Gastroesophageal sphincter (tissue), 4 donors: ENCODE measurements at regions not wholly inside any gene's neighbourhood (a gene's known extent, or its start where the extent isn't known, plus 50 kb on each side); places are given as distances from the start of the nearest gene placed in this dataset.
"Not testable (repeated sequence)": the region's sequence is repeated elsewhere in the genome, so short reads cannot be mapped to it uniquely, and the experiment has no call there.

ENCODE experiments used
- ATAC-seq: fragments of 150-250 bp; one replicate; pipeline ENCODE4 v1.9.1; 2016; ENCODE audit warnings: mild to moderate bottlenecking, moderate library complexity
- H3K27ac ChIP-seq, 4 donors: fragments of 200-600 bp; sonication (generic) in 3 of 4; 1 replicate in 3 of 4; 2 replicates in 1 of 4; pipeline ENCODE4 v1.5.1; 2016 to 2019
- H3K27me3 ChIP-seq: fragments of 200-600 bp; sonication (generic); one replicate; pipeline ENCODE4 v1.5.1; 2019
- H3K36me3 ChIP-seq, 2 donors: fragments of 200-600 bp; sonication (generic); one replicate each; pipeline ENCODE4 v1.5.1; 2019; ENCODE audit warnings: control low read depth in 1 of 2
- H3K4me1 ChIP-seq, 3 donors: fragments of 200-600 bp; sonication (generic); 1 replicate in 2 of 3; 2 replicates in 1 of 3; pipeline ENCODE4 v1.5.1; 2016 to 2019; ENCODE audit warnings: control low read depth in 2 of 3
- H3K4me3 ChIP-seq, 2 donors: fragments of 200-600 bp; sonication (generic); one replicate each; pipeline ENCODE4 v1.5.1; 2019; ENCODE audit warnings: mild to moderate bottlenecking in 1 of 2, moderate library complexity in 1 of 2
- H3K9me3 ChIP-seq, 3 donors: fragments of 200-600 bp; sonication (generic); one replicate each; pipeline ENCODE4 v1.5.1; 2017 to 2019; ENCODE audit warnings: control low read depth in 2 of 3
- CTCF ChIP-seq, 4 experiments: fragments of 200-600 bp in 2 of 4; fragments of 450-650 bp in 2 of 4; sonication (generic) in 1 of 4; IDR thresholded peaks; one replicate each; pipeline ENCODE4 v1.5.1; 2017 to 2019; ENCODE audit warnings: antibody characterized with exemption in 4 of 4, mild to moderate bottlenecking in 2 of 4, moderate library complexity in 2 of 4
- EP300 ChIP-seq: sonication (generic); formaldehyde crosslinking; IDR thresholded peaks from one replicate; pipeline ENCODE4 v1.6.1; 2017; ENCODE audit warnings: antibody characterized with exemption, mild to moderate bottlenecking
- POLR2A ChIP-seq, 2 donors: fragments of 450-650 bp; IDR thresholded peaks; one replicate each; pipeline ENCODE4 v1.6.1; 2017; ENCODE audit warnings: antibody characterized with exemption in 2 of 2, mild to moderate bottlenecking in 2 of 2, moderate library complexity in 1 of 2
- POLR2AphosphoS5 ChIP-seq: sonication (generic); formaldehyde crosslinking; IDR thresholded peaks from one replicate; pipeline ENCODE4 v1.6.1; 2017; ENCODE audit warnings: antibody characterized with exemption
- WGBS, 2 donors: methylation state at CpG; one replicate each; pipeline ENCODE4 v1.1.5; 2018; ENCODE audit warnings: low coverage in 1 of 2; 5-methylcytosine and 5-hydroxymethylcytosine counted together

GRCh38 chr3:27607370-27607769 lies 114.8 kb downstream of the EOMES start:
- H3K9me3 ChIP-seq, result no peaks in the 10 kb centered on the region
- H3K4me1 ChIP-seq, result peaks cover 0 to 5% (median 0%) of the 10 kb centered on the region in 3 donors
- TF ChIP-seq CTCF (IDR thresholded peaks at IDR 0.05) (no peak), EP300 (no peak), POLR2A (IDR thresholded peaks at IDR 0.05) (no peak), POLR2AphosphoS5 (no peak)
- no peak for ATAC-seq
- H3K27me3 ChIP-seq, result no peaks in the 10 kb centered on the region
- H3K36me3 ChIP-seq, result no peaks in the 10 kb centered on the region
- H3K27ac ChIP-seq, result no peak overlapping the region
- 82 to 96% methylated on average over 1 of the region's 1 CpG for WGBS, 2 donors
- no peak overlapping the region for H3K4me3 ChIP-seq

- H3K27me3 ChIP-seq, result no peaks in the 10 kb centered on the region
- H3K4me3 ChIP-seq, result no peak overlapping the region
- no peak overlapping the region for H3K27ac ChIP-seq
- H3K4me1 ChIP-seq, result peaks cover 0 to 5% (median 0%) of the 10 kb centered on the region in 3 donors
- WGBS, 2 donors, result 83 to 86% methylated on average over 1 to 3 of the region's 3 CpGs
- TF ChIP-seq POLR2AphosphoS5 (no peak), CTCF (IDR thresholded peaks at IDR 0.05) (no peak), EP300 (no peak), POLR2A (IDR thresholded peaks at IDR 0.05) (no peak)
- no peak for ATAC-seq
- H3K9me3 ChIP-seq, result no peaks in the 10 kb centered on the region
- no peaks in the 10 kb centered on the region for H3K36me3 ChIP-seq
Measured at GRCh38 chr3:27606537-27606936, 115.6 kb downstream of the EOMES start.

GRCh38 chr3:27601311-27601710 lies 117.1 kb upstream of the SLC4A7 start:
- H3K9me3 ChIP-seq, H3K27ac ChIP-seq, H3K27me3 ChIP-seq, ATAC-seq, H3K4me1 ChIP-seq, H3K36me3 ChIP-seq, H3K4me3 ChIP-seq: not testable (repeated sequence)
- WGBS, 2 donors, result 100% methylated on average over 2 to 3 of the region's 3 CpGs

GRCh38 chr3:27599741-27600140 lies 115.6 kb upstream of the SLC4A7 start:
- not testable (repeated sequence) for ATAC-seq, H3K9me3 ChIP-seq, H3K27ac ChIP-seq, H3K4me3 ChIP-seq, H3K36me3 ChIP-seq, H3K27me3 ChIP-seq
- 81% methylated on average over 5 of the region's 7 CpGs; no CpG with 5 or more reads in 1 of the 2 donors for WGBS, 2 donors
- H3K4me1 ChIP-seq, result peaks cover 0 to 14% (median 0%) of the 10 kb centered on the region in 3 donors

- Histone ChIP-seq H3K9me3 (peaks cover 0 to 6% (median 0%) of the 10 kb centered on the region in 3 donors), H3K4me3 (no peak overlapping the region), H3K4me1 (peaks cover 0 to 30% (median 0%) of the 10 kb centered on the region in 3 donors), H3K27ac (no peak overlapping the region), H3K36me3 (no peaks in the 10 kb centered on the region), H3K27me3 (no peaks in the 10 kb centered on the region)
- ATAC-seq, result no peak
- TF ChIP-seq CTCF (IDR thresholded peaks at IDR 0.05), result no peak
- TF ChIP-seq POLR2A (IDR thresholded peaks at IDR 0.05), result no peak
- no peak for TF ChIP-seq EP300
- TF ChIP-seq POLR2AphosphoS5, result no peak
- no CpG with 5 or more reads among the region's 1 CpG for WGBS, 2 donors
Measured at GRCh38 chr3:27596921-27597320, 112.7 kb upstream of the SLC4A7 start.

GRCh38 chr3:27596334-27596841 lies 112.2 kb upstream of the SLC4A7 start:
- TF ChIP-seq POLR2AphosphoS5 (no peak), POLR2A (IDR thresholded peaks at IDR 0.05) (no peak), EP300 (no peak), CTCF (IDR thresholded peaks at IDR 0.05) (no peak)
- H3K4me1 ChIP-seq, result peaks cover 0 to 36% (median 5%) of the 10 kb centered on the region in 3 donors
- no peak overlapping the region for H3K27ac ChIP-seq
- no peak overlapping the region for H3K4me3 ChIP-seq
- no peak for ATAC-seq
- no peaks in the 10 kb centered on the region for H3K36me3 ChIP-seq
- H3K9me3 ChIP-seq, result peaks cover 0 to 5% (median 0%) of the 10 kb centered on the region in 3 donors
- no peaks in the 10 kb centered on the region for H3K27me3 ChIP-seq
- WGBS, 2 donors, result 2 to 37% methylated on average over 2 to 3 of the region's 3 CpGs
